ENCODE measurements at regions not wholly inside any gene's neighbourhood (a gene's known extent, or its start where the extent isn't known, plus 50 kb on each side); places are given as distances from the start of the nearest gene placed in this dataset.

DNA sequence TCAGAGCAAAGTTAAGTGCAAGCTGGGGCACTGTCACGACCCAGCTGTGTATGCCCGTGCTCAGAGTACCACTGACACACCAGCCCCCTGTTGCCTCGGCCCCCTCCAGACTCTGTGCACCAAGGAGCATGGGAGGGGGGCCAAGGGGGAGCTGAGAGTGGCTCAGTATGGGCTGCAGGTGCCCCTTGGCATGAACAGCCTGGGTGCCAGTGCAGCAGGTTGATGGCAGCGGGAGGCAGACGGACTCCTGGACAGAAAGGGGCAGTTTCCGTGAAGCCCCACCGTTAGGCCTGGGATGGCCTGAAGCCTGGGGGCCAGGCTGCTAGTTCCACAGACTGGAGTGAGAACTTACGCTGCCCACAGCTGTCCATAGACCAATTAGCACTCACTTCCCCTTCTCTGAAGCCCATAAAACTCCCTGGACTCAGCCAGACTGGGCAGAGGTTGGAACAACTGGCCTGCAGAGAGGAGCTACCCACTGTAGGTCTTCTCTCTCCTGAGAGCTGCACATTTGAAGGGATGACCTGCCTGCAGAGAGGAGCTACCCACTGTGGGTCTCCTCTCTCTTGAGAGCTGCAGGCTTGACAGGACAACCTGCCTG is 182.8 kb downstream of the DEPDC1B start:
- no peak overlapping the region for H3K4me3 ChIP-seq (ENCODE audit: low read depth, low read length)
- TF ChIP-seq, protein P1, sequence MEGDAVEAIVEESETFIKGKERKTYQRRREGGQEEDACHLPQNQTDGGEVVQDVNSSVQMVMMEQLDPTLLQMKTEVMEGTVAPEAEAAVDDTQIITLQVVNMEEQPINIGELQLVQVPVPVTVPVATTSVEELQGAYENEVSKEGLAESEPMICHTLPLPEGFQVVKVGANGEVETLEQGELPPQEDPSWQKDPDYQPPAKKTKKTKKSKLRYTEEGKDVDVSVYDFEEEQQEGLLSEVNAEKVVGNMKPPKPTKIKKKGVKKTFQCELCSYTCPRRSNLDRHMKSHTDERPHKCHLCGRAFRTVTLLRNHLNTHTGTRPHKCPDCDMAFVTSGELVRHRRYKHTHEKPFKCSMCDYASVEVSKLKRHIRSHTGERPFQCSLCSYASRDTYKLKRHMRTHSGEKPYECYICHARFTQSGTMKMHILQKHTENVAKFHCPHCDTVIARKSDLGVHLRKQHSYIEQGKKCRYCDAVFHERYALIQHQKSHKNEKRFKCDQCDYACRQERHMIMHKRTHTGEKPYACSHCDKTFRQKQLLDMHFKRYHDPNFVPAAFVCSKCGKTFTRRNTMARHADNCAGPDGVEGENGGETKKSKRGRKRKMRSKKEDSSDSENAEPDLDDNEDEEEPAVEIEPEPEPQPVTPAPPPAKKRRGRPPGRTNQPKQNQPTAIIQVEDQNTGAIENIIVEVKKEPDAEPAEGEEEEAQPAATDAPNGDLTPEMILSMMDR (IDR thresholded peaks at IDR 0.05; ENCODE audit: borderline replicate concordance, insufficient read depth, low read depth, low read length): no peak

DNA sequence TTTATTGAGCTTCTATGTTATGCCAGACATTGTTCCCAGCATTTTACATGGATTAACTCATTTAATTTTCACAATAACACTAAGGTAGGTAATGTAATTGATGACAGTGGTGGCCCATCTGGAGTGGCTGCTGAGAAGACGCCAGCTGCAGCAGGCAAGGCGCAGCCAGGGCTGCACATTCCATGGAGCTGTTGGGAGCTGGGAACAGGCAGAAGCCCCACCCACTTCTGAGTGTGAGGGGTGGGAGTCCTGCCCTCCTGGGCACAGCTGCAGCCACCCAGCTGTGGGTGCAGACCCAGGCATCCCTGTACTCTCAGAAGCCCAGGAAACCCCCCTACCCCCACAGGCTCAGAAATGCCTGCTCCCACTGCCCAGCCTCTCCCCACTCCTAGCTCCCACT is 183.3 kb downstream of the DEPDC1B start:
- TF ChIP-seq, protein P1 (IDR thresholded peaks at IDR 0.05; ENCODE audit: borderline replicate concordance, insufficient read depth, low read depth, low read length): no peak

DNA sequence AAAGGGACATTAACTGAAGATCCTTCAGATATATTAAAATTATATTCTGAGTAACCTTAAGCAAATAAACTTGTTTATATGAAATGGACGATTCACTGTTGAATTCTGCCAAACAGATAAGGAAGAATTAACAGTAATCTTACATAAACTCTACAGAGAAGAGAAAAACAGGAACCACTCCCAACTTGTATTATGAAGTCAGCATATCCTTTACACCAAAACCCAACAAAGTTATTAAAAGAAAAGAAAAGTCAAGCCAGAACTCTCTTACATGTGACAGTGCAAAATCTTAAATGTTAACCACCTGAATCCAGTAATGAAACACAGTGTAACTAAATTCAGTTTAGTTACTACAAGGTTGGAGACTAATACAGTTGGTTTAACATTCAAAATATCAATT is 185.8 kb downstream of the DEPDC1B start:
- no peak overlapping the region for H3K4me3 ChIP-seq (ENCODE audit: low read depth, low read length)
- TF ChIP-seq, protein P1 (IDR thresholded peaks at IDR 0.05; ENCODE audit: borderline replicate concordance, insufficient read depth, low read depth, low read length): no peak

More for the DNA sequence above, 183.3 kb downstream of the DEPDC1B start:
- H3K4me3 ChIP-seq (ENCODE audit: low read depth, low read length): no peak overlapping the region

DNA sequence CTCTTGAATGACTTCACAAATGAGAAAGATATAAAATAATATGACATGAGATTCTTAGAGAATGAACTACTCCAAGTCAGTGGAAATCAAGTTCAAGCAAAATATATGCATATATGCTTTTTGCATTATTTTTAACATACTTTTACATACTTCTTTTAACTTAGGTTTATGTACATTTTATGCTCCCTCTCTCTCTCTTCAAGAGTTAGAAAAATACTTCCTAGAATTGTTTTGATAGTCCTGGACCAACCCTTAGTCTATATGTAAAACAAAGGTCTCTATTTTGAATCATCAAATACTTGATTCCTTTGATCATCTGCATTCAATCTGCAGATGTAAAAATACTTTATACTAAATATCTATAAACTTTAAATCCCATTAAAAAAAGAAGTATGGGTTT is 187.8 kb downstream of the DEPDC1B start:
- H3K4me3 ChIP-seq (ENCODE audit: low read depth, low read length): no peak overlapping the region
- TF ChIP-seq, protein P1 (IDR thresholded peaks at IDR 0.05; ENCODE audit: borderline replicate concordance, insufficient read depth, low read depth, low read length): no peak

DNA sequence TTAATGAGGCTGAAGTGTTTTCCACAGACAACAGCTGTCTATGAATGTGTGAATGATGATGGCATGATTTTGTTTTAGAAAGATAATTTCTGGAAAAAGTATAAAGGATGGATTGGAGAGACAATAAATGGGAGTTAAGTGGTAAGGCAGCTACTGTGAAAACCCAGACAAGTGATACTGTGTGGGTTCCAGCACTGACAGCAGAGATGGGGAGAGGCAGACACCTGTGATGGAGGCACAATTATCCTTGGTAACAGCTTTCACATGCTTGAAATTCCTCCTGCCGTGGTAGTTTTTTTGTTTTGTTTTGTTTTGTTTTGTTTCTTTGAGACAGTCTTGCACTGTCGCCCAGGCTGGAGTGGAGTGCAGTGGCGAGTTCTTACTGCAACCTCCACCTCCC is 189.3 kb downstream of the DEPDC1B start:
- TF ChIP-seq, protein P1 (IDR thresholded peaks at IDR 0.05; ENCODE audit: borderline replicate concordance, insufficient read depth, low read depth, low read length): no peak
- H3K4me3 ChIP-seq (ENCODE audit: low read depth, low read length): no peak overlapping the region

DNA sequence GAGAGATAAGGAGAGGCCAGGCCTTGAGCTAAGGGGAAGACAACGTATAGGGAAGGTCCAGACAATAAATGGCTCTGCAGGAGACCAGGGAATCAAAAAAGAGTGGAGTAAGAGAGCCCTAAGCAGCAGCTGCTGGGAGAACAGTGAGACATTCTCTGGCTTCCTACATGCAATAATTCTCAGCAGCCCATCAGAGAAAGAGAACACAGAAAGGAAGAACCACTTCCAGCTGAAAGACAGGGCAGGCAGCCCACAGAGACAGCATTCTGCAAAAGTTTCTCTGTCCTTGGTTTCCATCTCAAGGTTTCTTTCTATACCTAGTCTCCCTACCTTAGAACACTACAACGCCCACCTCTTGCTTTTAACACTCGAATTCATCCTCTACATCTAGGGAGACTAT is 189.9 kb downstream of the DEPDC1B start:
- TF ChIP-seq, protein P1 (IDR thresholded peaks at IDR 0.05; ENCODE audit: borderline replicate concordance, insufficient read depth, low read depth, low read length): no peak
- no peak overlapping the region for H3K4me3 ChIP-seq (ENCODE audit: low read depth, low read length)

DNA sequence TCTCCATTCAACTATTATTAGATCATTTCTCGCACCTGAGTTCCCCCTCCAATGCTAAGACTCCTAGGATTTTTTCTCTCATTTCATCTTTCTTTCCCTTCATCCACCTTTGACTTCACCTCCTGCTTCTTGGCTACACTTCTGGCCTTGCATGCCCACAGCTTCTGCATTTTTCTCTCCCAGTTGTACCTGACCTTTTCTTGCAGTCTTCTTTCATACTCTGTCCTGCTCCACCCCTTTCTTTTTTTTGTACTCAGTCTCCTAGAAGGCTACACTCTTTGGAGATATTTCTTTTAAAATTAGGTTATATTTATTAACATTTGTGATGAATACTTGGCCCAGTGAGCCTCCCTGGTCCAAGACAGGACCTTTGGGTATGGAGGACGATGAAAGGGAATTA is 190.4 kb downstream of the DEPDC1B start:
- TF ChIP-seq, protein P1 (IDR thresholded peaks at IDR 0.05; ENCODE audit: borderline replicate concordance, insufficient read depth, low read depth, low read length): no peak

More for the DNA sequence above, 190.4 kb downstream of the DEPDC1B start:
- no peak overlapping the region for H3K4me3 ChIP-seq (ENCODE audit: low read depth, low read length)

Measured in GM12875 (cell line).